ENCODE measurements at regions not wholly inside any gene's neighbourhood (a gene's known extent, or its start where the extent isn't known, plus 50 kb on each side); places are given as distances from the start of the nearest gene placed in this dataset.

GRCh38 chr7:96401200-96401599 is 79.3 kb upstream of the SLC25A13 start:
- no peaks in the 10 kb centered on the region for H3K9me3 ChIP-seq (replicated peaks in 1 of 3)
- intact Hi-C loops (cut with DNase I) = no loop called here
- TF ChIP-seq CTCF (IDR thresholded peaks at IDR 0.05) (no peak), POLR2A (IDR thresholded peaks at IDR 0.05) (no peak)
- no peak overlapping the region for H3K4me3 ChIP-seq
- H3K4me1 ChIP-seq (replicated peaks in 1 of 2) = no peaks in the 10 kb centered on the region
- peak in 4 of 7 donors; percentile 11 to 32 (median 20) for DNase-seq
- H3K36me3 ChIP-seq (replicated peaks in 1 of 2) = no peaks in the 10 kb centered on the region
- H3K27ac ChIP-seq = no peak overlapping the region
- no peaks in the 10 kb centered on the region for H3K27me3 ChIP-seq
- 28 to 61% (median 44%) methylated on average over 2 of the region's 2 CpGs for WGBS, 4 donors

DNA sequence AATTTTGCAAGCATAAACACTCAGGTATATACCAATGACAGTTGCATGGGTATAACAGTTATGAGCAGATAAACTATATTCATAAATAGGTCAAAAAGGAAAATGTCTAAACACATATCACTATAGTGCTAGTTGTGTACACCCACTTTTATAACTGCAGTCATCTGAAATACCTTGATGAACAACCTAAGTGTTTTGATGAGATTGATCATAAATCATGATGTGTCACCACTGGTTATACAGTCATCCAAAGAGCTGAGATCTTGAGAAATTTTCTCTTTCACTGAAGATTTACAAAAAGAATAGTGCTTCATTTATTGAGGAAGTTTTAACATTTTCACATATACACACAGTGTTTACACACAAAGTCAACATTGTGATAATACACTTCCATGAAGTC is 78.6 kb upstream of the SLC25A13 start:
- H3K27me3 ChIP-seq = no peaks in the 10 kb centered on the region
- H3K4me3 ChIP-seq = no peak overlapping the region
- H3K9me3 ChIP-seq (replicated peaks in 1 of 3) = no peaks in the 10 kb centered on the region
- no peak overlapping the region for H3K27ac ChIP-seq
- DNase-seq = no peak
- H3K4me1 ChIP-seq (replicated peaks in 1 of 2) = no peaks in the 10 kb centered on the region
- intact Hi-C loops (cut with DNase I) = no loop called here
- no peak for TF ChIP-seq POLR2A (IDR thresholded peaks at IDR 0.05)
- no peak for TF ChIP-seq CTCF (IDR thresholded peaks at IDR 0.05)
- H3K36me3 ChIP-seq (replicated peaks in 1 of 2) = no peaks in the 10 kb centered on the region

DNA sequence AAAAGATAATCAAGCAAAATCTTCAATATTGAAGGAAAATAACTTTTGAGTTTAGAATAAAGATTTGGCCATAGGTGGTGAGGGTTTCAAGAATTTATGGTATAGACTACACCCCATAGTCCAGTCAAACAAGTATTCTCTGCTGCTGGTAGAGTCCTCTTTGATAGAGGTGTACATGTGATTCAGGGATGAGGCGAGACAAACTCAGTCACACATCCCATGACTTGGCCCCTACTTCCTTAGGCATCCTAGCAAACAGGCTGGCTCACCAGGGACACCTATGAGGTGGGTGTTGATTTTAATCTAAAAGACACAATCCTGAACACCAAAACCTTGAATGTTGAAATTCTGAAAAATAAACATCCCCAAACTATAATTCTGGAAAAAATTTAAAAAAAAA is 78.1 kb upstream of the SLC25A13 start:
- intact Hi-C loops (cut with DNase I) = no loop called here
- H3K27ac ChIP-seq = no peak overlapping the region
- H3K4me1 ChIP-seq (replicated peaks in 1 of 2) = no peaks in the 10 kb centered on the region
- no peaks in the 10 kb centered on the region for H3K9me3 ChIP-seq (replicated peaks in 1 of 3)
- TF ChIP-seq POLR2A (IDR thresholded peaks at IDR 0.05) (no peak), CTCF (IDR thresholded peaks at IDR 0.05) (no peak)
- no peak for DNase-seq
- H3K4me3 ChIP-seq = no peak overlapping the region
- 89 to 100% (median 95%) methylated on average over 1 of the region's 1 CpG for WGBS, 4 donors
- H3K27me3 ChIP-seq = no peaks in the 10 kb centered on the region
- no peaks in the 10 kb centered on the region for H3K36me3 ChIP-seq (replicated peaks in 1 of 2)

GRCh38 chr7:96397936-96398598 is 76.2 kb upstream of the SLC25A13 start:
- intact Hi-C loops (cut with DNase I) = no loop called here
- Histone ChIP-seq H3K4me1 (replicated peaks in 1 of 2) (no peaks in the 10 kb centered on the region), H3K27ac (no peak overlapping the region), H3K4me3 (no peak overlapping the region), H3K9me3 (replicated peaks in 1 of 3) (no peaks in the 10 kb centered on the region), H3K27me3 (no peaks in the 10 kb centered on the region), H3K36me3 (replicated peaks in 1 of 2) (no peaks in the 10 kb centered on the region)
- 84 to 86% (median 84%) methylated on average over 5 to 8 of the region's 8 CpGs for WGBS, 4 donors
- DNase-seq = no peak
- no peak for TF ChIP-seq POLR2A (IDR thresholded peaks at IDR 0.05)
- no peak for TF ChIP-seq CTCF (IDR thresholded peaks at IDR 0.05)
